B cell (primary cell): ENCODE measurements at regions not wholly inside any gene's neighbourhood (a gene's known extent, or its start where the extent isn't known, plus 50 kb on each side); places are given as distances from the start of the nearest gene placed in this dataset.

Source experiments
- EZH2 ChIP-seq: IDR thresholded peaks from 2 replicates; pipeline ENCODE4 v1.6.1; 2012; ENCODE audit warnings: borderline replicate concordance, low read depth, mild to moderate bottlenecking, moderate library complexity, low read length; ENCODE audit not compliant: insufficient read depth, poor library complexity, severe bottlenecking
- TF ChIP-seq, protein P1 (sequence below): fragments of 200-600 bp; IDR thresholded peaks from one replicate; pipeline ENCODE4 v1.8.0; 2022; ENCODE audit warnings: antibody characterized with exemption, mild to moderate bottlenecking

DNA sequence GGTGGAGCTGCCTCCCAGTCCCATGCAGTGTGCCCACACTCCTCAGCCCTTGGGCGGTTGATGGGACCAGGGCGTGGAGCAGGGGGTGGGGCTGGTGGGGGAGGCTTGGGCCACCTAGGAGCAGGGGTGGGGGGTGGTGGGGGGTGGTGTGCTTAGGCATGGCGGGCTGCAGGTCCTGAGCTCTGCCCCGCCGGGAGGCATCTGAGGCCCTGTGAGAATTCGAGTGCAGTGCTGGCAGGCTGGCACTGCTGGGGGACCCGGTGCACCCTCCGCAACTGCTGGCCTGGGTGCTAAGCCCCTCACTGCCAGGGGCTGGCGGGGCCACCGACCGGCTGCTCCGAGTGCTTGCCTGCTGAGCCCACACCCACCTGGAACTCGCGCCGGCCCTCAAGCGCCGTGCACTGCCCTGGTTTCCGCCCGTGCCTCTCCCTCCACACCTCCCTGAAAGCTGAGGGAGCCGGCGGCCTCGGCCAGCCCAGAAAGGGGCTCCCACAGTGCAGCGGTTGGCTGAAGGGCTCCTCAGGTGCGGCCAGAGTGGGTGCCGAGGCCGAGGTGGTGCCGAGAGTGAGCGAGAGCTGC, 59.6 kb upstream of the PRL start:
- TF ChIP-seq, protein P1, sequence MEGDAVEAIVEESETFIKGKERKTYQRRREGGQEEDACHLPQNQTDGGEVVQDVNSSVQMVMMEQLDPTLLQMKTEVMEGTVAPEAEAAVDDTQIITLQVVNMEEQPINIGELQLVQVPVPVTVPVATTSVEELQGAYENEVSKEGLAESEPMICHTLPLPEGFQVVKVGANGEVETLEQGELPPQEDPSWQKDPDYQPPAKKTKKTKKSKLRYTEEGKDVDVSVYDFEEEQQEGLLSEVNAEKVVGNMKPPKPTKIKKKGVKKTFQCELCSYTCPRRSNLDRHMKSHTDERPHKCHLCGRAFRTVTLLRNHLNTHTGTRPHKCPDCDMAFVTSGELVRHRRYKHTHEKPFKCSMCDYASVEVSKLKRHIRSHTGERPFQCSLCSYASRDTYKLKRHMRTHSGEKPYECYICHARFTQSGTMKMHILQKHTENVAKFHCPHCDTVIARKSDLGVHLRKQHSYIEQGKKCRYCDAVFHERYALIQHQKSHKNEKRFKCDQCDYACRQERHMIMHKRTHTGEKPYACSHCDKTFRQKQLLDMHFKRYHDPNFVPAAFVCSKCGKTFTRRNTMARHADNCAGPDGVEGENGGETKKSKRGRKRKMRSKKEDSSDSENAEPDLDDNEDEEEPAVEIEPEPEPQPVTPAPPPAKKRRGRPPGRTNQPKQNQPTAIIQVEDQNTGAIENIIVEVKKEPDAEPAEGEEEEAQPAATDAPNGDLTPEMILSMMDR = no peak
- TF ChIP-seq EZH2 = no peak
